Keratinocyte (primary cell): ENCODE measurements at regions not wholly inside any gene's neighbourhood (a gene's known extent, or its start where the extent isn't known, plus 50 kb on each side); places are given as distances from the start of the nearest gene placed in this dataset.

Experiments
- DNase-seq: peaks from one replicate; pipeline ENCODE4 v3.0.0-alpha.2; 2011; ENCODE audit warnings: low read depth, missing footprints, low spot score
- FAIRE-seq: peaks from 2 replicates; lab custom pipeline; 2011; peaks lifted over from hg19 to GRCh38; lab: Jason Lieb, UNC
- H2AFZ ChIP-seq: 2 replicates; pipeline ENCODE4 v1.6.0; 2012; ENCODE audit warnings: low read length, control low read depth, inconsistent platforms; ENCODE audit not compliant: control insufficient read depth
- H3K27ac ChIP-seq: 2 replicates; pipeline ENCODE4 v1.5.1; 2011; ENCODE audit warnings: low read length; ENCODE audit not compliant: control insufficient read depth, insufficient read depth
- H3K27me3 ChIP-seq: 3 replicates; pipeline ENCODE4 v1.6.0; 2011; ENCODE audit warnings: low read length; ENCODE audit not compliant: control insufficient read depth, insufficient read depth; ENCODE audit errors: extremely low read depth
- H3K36me3 ChIP-seq, 2 experiments: 2 replicates in 1 of 2; 3 replicates in 1 of 2; pipeline ENCODE4 v1.5.1; 2011; ENCODE audit warnings: low read length in 2 of 2, mild to moderate bottlenecking in 1 of 2; ENCODE audit not compliant: control insufficient read depth in 2 of 2, insufficient read depth in 2 of 2; ENCODE audit errors: extremely low read depth in 1 of 2
- H3K4me1 ChIP-seq: 3 replicates; pipeline ENCODE4 v1.5.1; 2011; ENCODE audit warnings: low read length; ENCODE audit not compliant: control insufficient read depth, insufficient read depth; ENCODE audit errors: extremely low read depth
- H3K4me2 ChIP-seq: 3 replicates; pipeline ENCODE4 v1.6.0; 2011; ENCODE audit warnings: low read depth, low read length; ENCODE audit not compliant: control insufficient read depth, insufficient read depth; ENCODE audit errors: extremely low read depth
- H3K4me3 ChIP-seq, 3 experiments: fragments of 200-600 bp in 1 of 3; sonication (generic) in 1 of 3; 2 replicates in 2 of 3; 3 replicates in 1 of 3; pipeline ENCODE4 v1.5.1; 2011 to 2016; ENCODE audit warnings: low read length in 3 of 3, mild to moderate bottlenecking in 3 of 3, control low read depth in 2 of 3, inconsistent platforms in 1 of 3, low read depth in 1 of 3, mixed read lengths in 1 of 3, mixed run types in 1 of 3, moderate library complexity in 1 of 3; ENCODE audit not compliant: control insufficient read depth in 2 of 3, insufficient read depth in 2 of 3; ENCODE audit errors: extremely low read depth in 1 of 3
- H3K79me2 ChIP-seq: 2 replicates; pipeline ENCODE4 v1.6.0; 2012; ENCODE audit warnings: low read length; ENCODE audit not compliant: control insufficient read depth, insufficient read depth
- H3K9ac ChIP-seq: 3 replicates; pipeline ENCODE4 v1.6.0; 2011; ENCODE audit warnings: low read length; ENCODE audit not compliant: control insufficient read depth, insufficient read depth; ENCODE audit errors: extremely low read depth
- H3K9me1 ChIP-seq: 3 replicates; pipeline ENCODE4 v1.6.0; 2011; ENCODE audit warnings: low read length; ENCODE audit not compliant: control insufficient read depth, insufficient read depth; ENCODE audit errors: extremely low read depth
- H3K9me3 ChIP-seq: 2 replicates; pipeline ENCODE4 v1.5.1; 2012; ENCODE audit warnings: low read depth, low read length; ENCODE audit not compliant: control insufficient read depth
- H4K20me1 ChIP-seq: 3 replicates; pipeline ENCODE4 v1.6.0; 2011; ENCODE audit warnings: low read length; ENCODE audit not compliant: control insufficient read depth, insufficient read depth; ENCODE audit errors: extremely low read depth
- CTCF ChIP-seq, 3 experiments: IDR thresholded peaks in 1 of 3; conservative IDR thresholded peaks in 1 of 3; optimal IDR thresholded peaks in 1 of 3; 2 replicates in 2 of 3; 3 replicates in 1 of 3; pipeline versions ENCODE3 to v1.5.1; 2011; ENCODE audit warnings: low read length in 3 of 3, mild to moderate bottlenecking in 3 of 3, moderate library complexity in 2 of 3, control low read depth in 1 of 3, inconsistent platforms in 1 of 3; ENCODE audit not compliant: insufficient read depth in 2 of 3; ENCODE audit errors: extremely low read depth in 1 of 3
- EZH2 ChIP-seq: IDR thresholded peaks from one replicate; pipeline ENCODE4 v1.6.1; 2012; ENCODE audit warnings: inconsistent platforms, mild to moderate bottlenecking, low read length, moderate library complexity
- dilution Hi-C: fragments of 300-500 bp; cut with MboI; formaldehyde crosslinking; loops from one replicate; pipeline ENCODE4 v1.7.0; 2020; ENCODE audit warnings: low sequenced_read_pairs; ENCODE audit not compliant: extremely low pct_ligation_motif_present

GRCh38 chr12:94010307-94010706 is 138.1 kb upstream of the PLXNC1 start:
- H3K36me3 ChIP-seq: no peaks in the 10 kb centered on the region
- no peak overlapping the region for H2AFZ ChIP-seq
- H3K9ac ChIP-seq: no peak overlapping the region
- no peaks in the 10 kb centered on the region for H3K4me1 ChIP-seq
- no peak for DNase-seq
- no peak for TF ChIP-seq EZH2
- no peak for TF ChIP-seq CTCF (optimal IDR thresholded peaks at IDR 0.05 in 1 of 3, IDR thresholded peaks at IDR 0.05 in 1 of 3, conservative IDR thresholded peaks at IDR 0.05 in 1 of 3; ENCODE audit: extremely low read depth in 1 of 3, insufficient read depth in 2 of 3, low read length in 3 of 3)
- no peak overlapping the region for H3K4me3 ChIP-seq
- FAIRE-seq: no peak
- H3K79me2 ChIP-seq: no peaks in the 10 kb centered on the region
- no peaks in the 10 kb centered on the region for H3K9me1 ChIP-seq
- H3K9me3 ChIP-seq: no peaks in the 10 kb centered on the region
- no peak overlapping the region for H3K27ac ChIP-seq
- no peaks in the 10 kb centered on the region for H3K27me3 ChIP-seq
- H3K4me2 ChIP-seq: no peak overlapping the region
- no peaks in the 10 kb centered on the region for H4K20me1 ChIP-seq
- dilution Hi-C loops: no loop called here

GRCh38 chr12:94012071-94012470 is 136.3 kb upstream of the PLXNC1 start:
- no peaks in the 10 kb centered on the region for H3K9me3 ChIP-seq
- no peak overlapping the region for H3K27ac ChIP-seq
- no peak overlapping the region for H3K9ac ChIP-seq
- dilution Hi-C loops: no loop called here
- H3K4me2 ChIP-seq: no peak overlapping the region
- no peaks in the 10 kb centered on the region for H3K9me1 ChIP-seq
- H3K36me3 ChIP-seq: no peaks in the 10 kb centered on the region
- H4K20me1 ChIP-seq: no peaks in the 10 kb centered on the region
- no peaks in the 10 kb centered on the region for H3K79me2 ChIP-seq
- H2AFZ ChIP-seq: no peak overlapping the region
- DNase-seq (no peak), FAIRE-seq (no peak)
- no peaks in the 10 kb centered on the region for H3K4me1 ChIP-seq
- H3K27me3 ChIP-seq: no peaks in the 10 kb centered on the region
- H3K4me3 ChIP-seq: no peak overlapping the region
- TF ChIP-seq CTCF (optimal IDR thresholded peaks at IDR 0.05 in 1 of 3, IDR thresholded peaks at IDR 0.05 in 1 of 3, conservative IDR thresholded peaks at IDR 0.05 in 1 of 3; ENCODE audit: extremely low read depth in 1 of 3, insufficient read depth in 2 of 3, low read length in 3 of 3) (no peak), EZH2 (no peak)
